ENCODE measurements at regions not wholly inside any gene's neighbourhood (a gene's known extent, or its start where the extent isn't known, plus 50 kb on each side); places are given as distances from the start of the nearest gene placed in this dataset.

GRCh38 chr5:114649878-114650277, 288.0 kb downstream of the KCNN2 start:
- Mint-ChIP-seq H3K4me1 (ENCODE audit: low read depth in 2 of 2) (no peaks in the 10 kb centered on the region), H3K9me3 (peaks cover 3 to 6% of the 10 kb centered on the region in 2 donors), H3K27me3 (no peaks in the 10 kb centered on the region), H3K36me3 (ENCODE audit: insufficient read depth) (no peaks in the 10 kb centered on the region), H3K4me3 (no peak overlapping the region), H3K27ac (no peak overlapping the region)
- ATAC-seq (replicated peaks): no peak
- no peak for DNase-seq

DNA sequence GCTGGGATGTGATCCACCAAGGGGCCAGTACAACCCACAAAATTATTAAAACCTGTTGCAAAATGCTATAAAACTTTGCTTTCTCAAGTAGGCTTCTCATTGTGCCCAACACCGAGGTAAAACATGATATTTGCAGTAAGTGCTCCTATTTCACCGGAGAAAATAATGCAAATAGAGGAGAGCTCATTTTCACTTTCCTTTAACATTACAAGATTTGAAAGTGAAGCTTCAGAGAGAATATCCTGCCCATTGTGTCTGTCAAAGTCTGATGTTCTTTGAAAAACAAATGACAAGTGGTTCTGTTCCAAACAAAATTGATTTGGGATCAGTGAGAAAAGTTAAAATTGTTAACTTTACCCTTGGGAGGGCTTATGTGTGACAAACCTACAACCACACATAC, 287.1 kb downstream of the KCNN2 start:
- no peaks in the 10 kb centered on the region for H3K27me3 Mint-ChIP-seq
- H3K36me3 Mint-ChIP-seq (ENCODE audit: insufficient read depth): no peaks in the 10 kb centered on the region
- no peak for ATAC-seq (replicated peaks)
- no peak overlapping the region for H3K27ac Mint-ChIP-seq
- no peaks in the 10 kb centered on the region for H3K4me1 Mint-ChIP-seq (ENCODE audit: low read depth in 2 of 2)
- no peak for DNase-seq
- H3K9me3 Mint-ChIP-seq: peaks cover 0 to 3% of the 10 kb centered on the region in 2 donors
- no peak overlapping the region for H3K4me3 Mint-ChIP-seq

GRCh38 chr5:114644576-114644975, 282.7 kb downstream of the KCNN2 start:
- Mint-ChIP-seq H3K27me3 (no peaks in the 10 kb centered on the region), H3K4me1 (ENCODE audit: low read depth in 2 of 2) (no peaks in the 10 kb centered on the region), H3K9me3 (peaks cover 0 to 5% of the 10 kb centered on the region in 2 donors), H3K36me3 (ENCODE audit: insufficient read depth) (no peaks in the 10 kb centered on the region), H3K27ac (no peak overlapping the region), H3K4me3 (no peak overlapping the region)
- DNase-seq: no peak
- no peak for ATAC-seq (replicated peaks)

DNA sequence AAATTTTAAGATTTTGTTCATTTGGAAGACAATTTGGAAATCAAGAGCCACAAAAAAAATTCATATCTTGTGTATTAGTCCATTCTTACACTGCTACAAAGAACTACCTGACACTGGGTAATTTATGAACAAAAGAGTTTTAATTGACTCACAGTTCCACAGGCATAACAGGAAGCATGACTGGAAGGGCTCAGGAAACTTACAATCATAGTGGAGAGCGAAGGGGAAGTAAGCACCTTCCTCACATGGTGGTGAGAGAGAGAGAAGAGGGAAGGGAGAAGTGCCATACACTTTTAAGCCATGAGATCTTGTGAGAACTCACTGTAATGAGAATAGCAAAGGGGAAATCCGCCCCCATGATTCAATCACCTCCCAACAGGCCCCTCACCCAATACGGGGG, 274.4 kb downstream of the KCNN2 start:
- no peak overlapping the region for H3K4me3 Mint-ChIP-seq
- H3K36me3 Mint-ChIP-seq (ENCODE audit: insufficient read depth): no peaks in the 10 kb centered on the region
- H3K4me1 Mint-ChIP-seq (ENCODE audit: low read depth in 2 of 2): no peaks in the 10 kb centered on the region
- ATAC-seq (replicated peaks) (no peak), DNase-seq (no peak)
- no peak overlapping the region for H3K27ac Mint-ChIP-seq
- H3K9me3 Mint-ChIP-seq: peaks cover 5 to 8% of the 10 kb centered on the region in 2 donors
- H3K27me3 Mint-ChIP-seq: no peaks in the 10 kb centered on the region

GRCh38 chr5:114634967-114635901, 273.4 kb downstream of the KCNN2 start:
- Mint-ChIP-seq H3K36me3 (ENCODE audit: insufficient read depth) (no peaks in the 10 kb centered on the region), H3K9me3 (peaks cover 5 to 7% of the 10 kb centered on the region in 2 donors), H3K4me3 (no peak overlapping the region), H3K4me1 (ENCODE audit: low read depth in 2 of 2) (no peaks in the 10 kb centered on the region), H3K27me3 (no peaks in the 10 kb centered on the region), H3K27ac (no peak overlapping the region)
- no peak for ATAC-seq (replicated peaks)
- no peak for DNase-seq

- peaks cover 5 to 7% of the 10 kb centered on the region in 2 donors for H3K9me3 Mint-ChIP-seq
- H3K36me3 Mint-ChIP-seq (ENCODE audit: insufficient read depth): no peaks in the 10 kb centered on the region
- H3K27me3 Mint-ChIP-seq: no peaks in the 10 kb centered on the region
- no peaks in the 10 kb centered on the region for H3K4me1 Mint-ChIP-seq (ENCODE audit: low read depth in 2 of 2)
- H3K4me3 Mint-ChIP-seq: no peak overlapping the region
- DNase-seq (no peak), ATAC-seq (replicated peaks) (no peak)
- H3K27ac Mint-ChIP-seq: no peak overlapping the region
Measured at GRCh38 chr5:114634517-114634916, 272.6 kb downstream of the KCNN2 start.

- ATAC-seq (replicated peaks) (no peak), DNase-seq (no peak)
- no peaks in the 10 kb centered on the region for H3K4me1 Mint-ChIP-seq (ENCODE audit: low read depth in 2 of 2)
- peaks cover 3 to 11% of the 10 kb centered on the region in 2 donors for H3K9me3 Mint-ChIP-seq
- no peaks in the 10 kb centered on the region for H3K36me3 Mint-ChIP-seq (ENCODE audit: insufficient read depth)
- H3K27ac Mint-ChIP-seq: no peak overlapping the region
- H3K27me3 Mint-ChIP-seq: no peaks in the 10 kb centered on the region
- H3K4me3 Mint-ChIP-seq: no peak overlapping the region
Measured at GRCh38 chr5:114612406-114612805, 250.5 kb downstream of the KCNN2 start.

DNA sequence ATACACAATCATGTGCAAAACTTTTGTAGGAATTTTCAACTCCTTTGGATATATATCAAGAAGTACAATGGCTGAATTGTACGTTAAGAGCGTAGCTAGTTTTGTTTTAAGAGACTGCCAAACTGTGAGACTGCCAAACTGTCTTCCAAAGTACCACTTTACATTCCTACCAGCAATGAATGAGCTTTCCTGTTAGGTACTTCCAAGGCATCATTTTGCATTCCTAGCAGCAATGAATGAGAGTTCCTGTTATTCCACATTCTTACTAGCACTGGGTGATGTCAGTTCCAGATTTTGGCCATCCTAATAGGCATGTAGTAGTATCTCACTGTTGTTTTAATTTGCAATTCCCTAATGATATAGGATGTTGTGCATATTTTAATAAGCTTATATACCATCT, 219.3 kb downstream of the KCNN2 start:
- Mint-ChIP-seq H3K9me3 (peaks cover 3 to 9% of the 10 kb centered on the region in 2 donors), H3K27ac (no peak overlapping the region), H3K4me3 (no peak overlapping the region), H3K4me1 (ENCODE audit: low read depth in 2 of 2) (no peaks in the 10 kb centered on the region), H3K27me3 (no peaks in the 10 kb centered on the region), H3K36me3 (ENCODE audit: insufficient read depth) (no peaks in the 10 kb centered on the region)
- ATAC-seq (replicated peaks): no peak
- DNase-seq: no peak

GRCh38 chr5:114565871-114566270, 204.0 kb downstream of the KCNN2 start:
- peaks cover 4 to 7% of the 10 kb centered on the region in 2 donors for H3K9me3 Mint-ChIP-seq
- no peak overlapping the region for H3K4me3 Mint-ChIP-seq
- no peaks in the 10 kb centered on the region for H3K27me3 Mint-ChIP-seq
- DNase-seq (no peak), ATAC-seq (replicated peaks) (no peak)
- H3K27ac Mint-ChIP-seq: no peak overlapping the region
- no peaks in the 10 kb centered on the region for H3K4me1 Mint-ChIP-seq (ENCODE audit: low read depth in 2 of 2)
- no peaks in the 10 kb centered on the region for H3K36me3 Mint-ChIP-seq (ENCODE audit: insufficient read depth)

GRCh38 chr5:114565139-114565538, 203.3 kb downstream of the KCNN2 start:
- DNase-seq (no peak), ATAC-seq (replicated peaks) (no peak)
- Mint-ChIP-seq H3K27me3 (no peaks in the 10 kb centered on the region), H3K27ac (no peak overlapping the region), H3K36me3 (ENCODE audit: insufficient read depth) (no peaks in the 10 kb centered on the region), H3K4me1 (ENCODE audit: low read depth in 2 of 2) (no peaks in the 10 kb centered on the region), H3K4me3 (no peak overlapping the region), H3K9me3 (peaks cover 4 to 7% of the 10 kb centered on the region in 2 donors)

DNA sequence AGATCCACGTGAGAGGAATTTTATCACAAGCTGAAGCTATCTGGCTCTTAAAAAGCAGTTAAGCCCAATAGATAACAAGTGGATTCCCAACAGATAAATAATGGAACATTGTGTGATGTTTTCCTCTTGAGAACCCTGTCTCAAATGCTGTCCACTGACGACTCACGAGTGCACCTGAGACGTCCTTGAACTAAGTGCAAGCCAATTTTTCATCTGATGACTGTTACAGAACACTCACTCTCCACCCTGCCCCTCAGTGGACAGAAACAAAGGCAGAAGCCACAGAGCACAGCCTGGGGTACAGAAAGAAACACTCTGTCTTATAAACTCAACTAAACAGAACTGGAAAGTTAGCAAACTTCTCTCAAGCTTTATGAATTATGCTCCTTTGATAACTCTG, 199.5 kb downstream of the KCNN2 start:
- ATAC-seq (replicated peaks) (no peak), DNase-seq (no peak)
- H3K9me3 Mint-ChIP-seq: peaks cover under 1 to 5% of the 10 kb centered on the region in 2 donors
- no peak overlapping the region for H3K4me3 Mint-ChIP-seq
- H3K4me1 Mint-ChIP-seq (ENCODE audit: low read depth in 2 of 2): no peaks in the 10 kb centered on the region
- no peaks in the 10 kb centered on the region for H3K27me3 Mint-ChIP-seq
- H3K27ac Mint-ChIP-seq: no peak overlapping the region
- H3K36me3 Mint-ChIP-seq (ENCODE audit: insufficient read depth): no peaks in the 10 kb centered on the region

All from effector memory CD8-positive, alpha-beta T cell (primary cell).